SU-DHL-6 (cell line): ENCODE measurements at regions not wholly inside any gene's neighbourhood (a gene's known extent, or its start where the extent isn't known, plus 50 kb on each side); places are given as distances from the start of the nearest gene placed in this dataset.

Source experiments
- CTCF ChIP-seq: fragments of 200-600 bp; sonication (generic); IDR thresholded peaks from one replicate; pipeline ENCODE4 v1.5.1; 2017; ENCODE audit warnings: antibody characterized with exemption, mild to moderate bottlenecking, low read length, moderate library complexity; ENCODE audit not compliant: insufficient read depth, poor library complexity, severe bottlenecking
- EZH2phosphoT487 ChIP-seq: fragments of 200-600 bp; sonication (generic), shearing (Covaris generic); conservative IDR thresholded peaks from 2 replicates; pipeline ENCODE4 v1.6.1; 2018; ENCODE audit warnings: mild to moderate bottlenecking, antibody characterized with exemption, low read length, moderate library complexity, mixed read lengths

GRCh38 chr4:62324215-62324614 is 1124.1 kb downstream of the ADGRL3 start:
- no peak for TF ChIP-seq CTCF
- TF ChIP-seq EZH2phosphoT487 = no peak
